Calu3 (cell line): ENCODE measurements at regions not wholly inside any gene's neighbourhood (a gene's known extent, or its start where the extent isn't known, plus 50 kb on each side); places are given as distances from the start of the nearest gene placed in this dataset.

Experiments
- BruUV-seq: library from RNA; stranded (reverse); fragments of 400-500 nt; replicated peaks from 2 replicates; lab custom pipeline; 2021; lab: Mats Ljungman, UMichigan
- CTCF ChIA-PET: fragments of 300-600 bp; sonication (Branson Sonifier 250); formaldehyde crosslinking; loops from one replicate; lab custom pipeline; 2022; ENCODE audit warnings: antibody characterized with exemption; lab: Charles Lee
- DNase-seq: peaks from one replicate; pipeline ENCODE4 v3.0.0; 2022
- H3K27ac Mint-ChIP-seq: one replicate; pipeline ENCODE4 v1.8.0; 2022; ENCODE audit warnings: mixed read lengths; ENCODE audit not compliant: unreplicated experiment
- H3K27me3 Mint-ChIP-seq: one replicate; pipeline ENCODE4 v1.8.0; 2022; ENCODE audit warnings: mixed read lengths; ENCODE audit not compliant: unreplicated experiment
- H3K36me3 Mint-ChIP-seq: one replicate; pipeline ENCODE4 v1.8.0; 2022; ENCODE audit warnings: mild to moderate bottlenecking, moderate library complexity, mixed read lengths; ENCODE audit not compliant: insufficient read depth, unreplicated experiment
- H3K4me1 Mint-ChIP-seq: one replicate; pipeline ENCODE4 v1.8.0; 2022; ENCODE audit warnings: mild to moderate bottlenecking, low read depth, mixed read lengths; ENCODE audit not compliant: unreplicated experiment
- H3K4me3 Mint-ChIP-seq: one replicate; pipeline ENCODE4 v1.8.0; 2022; ENCODE audit warnings: mild to moderate bottlenecking, low read depth, moderate library complexity, mixed read lengths; ENCODE audit not compliant: unreplicated experiment
- H3K9me3 Mint-ChIP-seq: one replicate; pipeline ENCODE4 v1.8.0; 2022; ENCODE audit warnings: low read depth, mixed read lengths; ENCODE audit not compliant: unreplicated experiment
- intact Hi-C: fragments of 100-400 bp; cut with micrococcal nuclease; formaldehyde crosslinking; loops from one replicate; pipeline ENCODE4 v1.10.0; 2022; ENCODE audit not compliant: unreplicated experiment
- TF ChIP-seq, protein P1 (sequence below): fragments of 200-600 bp; IDR thresholded peaks from one replicate; pipeline ENCODE4 v1.8.0; 2022; ENCODE audit warnings: antibody characterized with exemption; ENCODE audit not compliant: unreplicated experiment

DNA sequence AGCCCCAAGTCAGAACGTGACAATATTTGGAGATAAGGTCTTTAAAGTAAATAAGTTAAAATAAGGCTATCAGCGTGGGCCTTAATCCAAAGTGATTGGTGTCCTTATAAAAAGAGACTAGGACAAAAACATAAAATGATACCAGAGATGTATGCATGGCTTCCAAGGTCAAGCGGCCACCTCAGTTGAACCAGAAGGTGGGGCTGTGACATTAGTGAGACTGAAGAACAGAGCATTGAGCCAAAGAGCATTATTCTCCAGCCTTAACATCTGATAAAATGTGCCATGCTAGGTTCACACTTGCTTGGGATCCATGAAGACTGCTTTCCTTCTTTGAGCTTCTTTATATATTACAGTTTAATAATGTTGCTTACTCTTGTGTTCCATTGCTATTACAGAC lies 554.6 kb downstream of the PLA2G4A start:
- CTCF ChIA-PET: no interaction called here
- DNase-seq: no peak
- Mint-ChIP-seq H3K4me1 (no peaks in the 10 kb centered on the region), H3K4me3 (no peak overlapping the region), H3K27ac (no peak overlapping the region), H3K36me3 (no peaks in the 10 kb centered on the region), H3K27me3 (no peaks in the 10 kb centered on the region), H3K9me3 (no peaks in the 10 kb centered on the region)
- no TSS peak for BruUV-seq
- TF ChIP-seq, protein P1, sequence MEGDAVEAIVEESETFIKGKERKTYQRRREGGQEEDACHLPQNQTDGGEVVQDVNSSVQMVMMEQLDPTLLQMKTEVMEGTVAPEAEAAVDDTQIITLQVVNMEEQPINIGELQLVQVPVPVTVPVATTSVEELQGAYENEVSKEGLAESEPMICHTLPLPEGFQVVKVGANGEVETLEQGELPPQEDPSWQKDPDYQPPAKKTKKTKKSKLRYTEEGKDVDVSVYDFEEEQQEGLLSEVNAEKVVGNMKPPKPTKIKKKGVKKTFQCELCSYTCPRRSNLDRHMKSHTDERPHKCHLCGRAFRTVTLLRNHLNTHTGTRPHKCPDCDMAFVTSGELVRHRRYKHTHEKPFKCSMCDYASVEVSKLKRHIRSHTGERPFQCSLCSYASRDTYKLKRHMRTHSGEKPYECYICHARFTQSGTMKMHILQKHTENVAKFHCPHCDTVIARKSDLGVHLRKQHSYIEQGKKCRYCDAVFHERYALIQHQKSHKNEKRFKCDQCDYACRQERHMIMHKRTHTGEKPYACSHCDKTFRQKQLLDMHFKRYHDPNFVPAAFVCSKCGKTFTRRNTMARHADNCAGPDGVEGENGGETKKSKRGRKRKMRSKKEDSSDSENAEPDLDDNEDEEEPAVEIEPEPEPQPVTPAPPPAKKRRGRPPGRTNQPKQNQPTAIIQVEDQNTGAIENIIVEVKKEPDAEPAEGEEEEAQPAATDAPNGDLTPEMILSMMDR: no peak
- intact Hi-C loops: loop anchor here (10.0 kb wide), 1 partner anchor 329 kb away; no protein-coding TSS in a partner anchor

DNA sequence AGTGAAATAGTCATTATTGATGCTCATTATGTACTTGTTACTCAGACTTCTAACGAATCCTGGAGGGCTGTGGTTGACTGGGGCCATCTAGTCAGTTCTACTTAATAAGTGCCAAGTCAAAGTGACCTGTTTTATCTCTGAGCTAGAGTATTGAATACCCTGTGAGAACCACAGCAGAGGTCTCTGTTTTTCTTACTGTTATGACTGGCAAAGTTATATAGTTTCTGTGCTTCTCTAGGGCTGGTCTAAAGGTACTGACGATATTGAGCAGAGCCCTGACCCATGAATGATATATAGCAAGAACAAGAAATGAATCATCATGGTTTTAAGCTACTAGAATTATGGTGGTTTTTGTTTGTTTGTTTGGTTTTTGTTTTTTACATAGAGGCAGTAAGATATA lies 555.8 kb downstream of the PLA2G4A start:
- no TSS peak for BruUV-seq
- intact Hi-C loops: loop anchor here (10.0 kb wide), 1 partner anchor 330 kb away; no protein-coding TSS in a partner anchor
- H3K9me3 Mint-ChIP-seq: no peaks in the 10 kb centered on the region

DNA sequence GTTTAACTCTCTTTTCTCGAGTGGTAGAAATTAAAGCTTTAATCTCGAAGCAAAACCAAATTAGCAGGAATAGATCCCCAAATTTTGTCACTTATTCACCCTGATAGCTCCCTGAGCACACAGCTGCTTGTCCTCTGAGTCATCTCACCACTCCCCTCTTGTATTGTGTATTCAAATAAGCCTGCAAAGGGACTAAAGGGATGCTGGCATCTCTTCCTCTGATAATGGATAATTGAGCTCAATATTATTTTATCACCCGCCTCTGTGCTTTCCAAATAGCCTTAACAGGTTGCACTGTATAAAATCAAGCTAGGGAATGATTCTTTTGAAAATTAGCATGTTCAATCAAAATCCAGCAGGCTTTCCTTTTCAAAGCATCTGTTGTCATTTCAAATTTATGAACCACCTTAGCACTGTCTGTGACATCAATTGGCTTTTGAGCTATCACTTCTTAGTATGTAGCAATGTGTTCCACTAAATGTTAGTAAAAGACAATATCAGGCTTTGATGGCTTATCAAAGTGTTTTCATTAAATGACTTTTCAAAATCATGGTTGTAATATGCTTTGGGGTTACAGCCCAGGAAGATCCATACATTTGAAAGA lies 561.6 kb downstream of the PLA2G4A start:
- no peak for DNase-seq
- H3K27ac Mint-ChIP-seq: no peak overlapping the region
- BruUV-seq: no TSS peak
- CTCF ChIA-PET: interaction anchor here (1.1 kb wide), 1 partner anchor 125 kb away, joined by 4 read pairs; no protein-coding TSS in a partner anchor
- no peak overlapping the region for H3K4me3 Mint-ChIP-seq
- H3K27me3 Mint-ChIP-seq: no peaks in the 10 kb centered on the region
- H3K9me3 Mint-ChIP-seq: no peaks in the 10 kb centered on the region
- peaks cover 8% of the 10 kb centered on the region for H3K4me1 Mint-ChIP-seq
- no peaks in the 10 kb centered on the region for H3K36me3 Mint-ChIP-seq
- TF ChIP-seq, protein P1: no peak
- intact Hi-C loops: no loop called here

More for the DNA sequence above, 555.8 kb downstream of the PLA2G4A start:
- Mint-ChIP-seq H3K27ac (no peak overlapping the region), H3K27me3 (no peaks in the 10 kb centered on the region), H3K4me1 (no peaks in the 10 kb centered on the region), H3K36me3 (no peaks in the 10 kb centered on the region), H3K4me3 (no peak overlapping the region)
- no peak for DNase-seq
- CTCF ChIA-PET: no interaction called here
- TF ChIP-seq, protein P1: no peak

DNA sequence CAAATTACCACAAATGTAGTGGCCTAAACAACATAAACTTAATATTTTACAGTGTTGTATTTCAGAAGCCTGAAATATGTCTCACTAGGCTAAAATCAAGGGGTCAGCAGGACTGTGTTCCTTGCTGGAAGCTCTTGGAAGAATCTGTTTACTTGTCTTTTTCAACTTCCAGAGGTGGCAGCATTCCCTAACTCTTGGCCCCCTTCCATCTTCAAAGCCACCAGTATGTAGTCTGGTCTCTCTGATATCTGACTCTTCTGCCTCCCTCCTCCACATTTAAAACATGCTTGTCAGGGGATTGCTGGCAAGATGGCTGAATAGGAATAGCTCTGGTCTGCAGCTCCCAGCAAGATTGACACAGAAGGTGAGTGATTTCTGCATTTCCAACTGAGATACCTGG lies 567.5 kb downstream of the PLA2G4A start:
- no peaks in the 10 kb centered on the region for H3K27me3 Mint-ChIP-seq
- CTCF ChIA-PET: no interaction called here
- no peak overlapping the region for H3K4me3 Mint-ChIP-seq
- H3K9me3 Mint-ChIP-seq: no peaks in the 10 kb centered on the region
- TF ChIP-seq, protein P1: no peak
- H3K27ac Mint-ChIP-seq: no peak overlapping the region
- no peaks in the 10 kb centered on the region for H3K4me1 Mint-ChIP-seq
- H3K36me3 Mint-ChIP-seq: no peaks in the 10 kb centered on the region
- intact Hi-C loops: loop anchor here (5.0 kb wide), 1 partner anchor 129 kb away; no protein-coding TSS in a partner anchor
- DNase-seq: no peak
- no TSS peak for BruUV-seq
